Panc1 (cell line): ENCODE measurements at regions not wholly inside any gene's neighbourhood (a gene's known extent, or its start where the extent isn't known, plus 50 kb on each side); places are given as distances from the start of the nearest gene placed in this dataset.

Experiments
- ATAC-seq: fragments of 200-7000 bp; cut with Tn5 transposase; 2 replicates; pipeline ENCODE4 v1.9.1; 2020; ENCODE audit warnings: mild to moderate bottlenecking, moderate library complexity
- BruUV-seq: library from RNA; stranded (reverse); fragments of 400-500 nt; replicated peaks from 2 replicates; lab custom pipeline; 2021; lab: Mats Ljungman, UMichigan
- CTCF ChIA-PET: fragments of 300-600 bp; sonication (Branson Sonifier 250); formaldehyde crosslinking; loops from one replicate; lab custom pipeline; 2022; ENCODE audit warnings: antibody characterized with exemption; lab: Charles Lee
- POLR2A ChIA-PET: fragments of 300-600 bp; sonication (Branson Sonifier 250); formaldehyde crosslinking; loops from one replicate; lab custom pipeline; 2022; ENCODE audit warnings: antibody characterized with exemption; lab: Charles Lee
- DNase-seq: peaks from one replicate; pipeline ENCODE4 v3.0.0-alpha.2; 2010; ENCODE audit warnings: low read depth, low spot score
- H3K27ac ChIP-seq: 2 replicates; pipeline ENCODE4 v1.5.1; 2011; ENCODE audit warnings: mild to moderate bottlenecking, low read length, inconsistent platforms
- H3K27me3 ChIP-seq: fragments of 200-500 bp; sonication (Bioruptor generic); 2 replicates; pipeline ENCODE4 v1.6.0; 2014; ENCODE audit warnings: low read length, inconsistent platforms; ENCODE audit not compliant: control insufficient read depth, insufficient read depth
- H3K36me3 ChIP-seq: fragments of 200-500 bp; sonication (Bioruptor generic); 2 replicates; pipeline ENCODE4 v1.5.1; 2014; ENCODE audit warnings: inconsistent platforms, mild to moderate bottlenecking, low read length, moderate library complexity; ENCODE audit not compliant: control insufficient read depth, insufficient read depth
- H3K4me1 ChIP-seq: 2 replicates; pipeline ENCODE4 v1.5.1; 2011; ENCODE audit warnings: inconsistent platforms, mild to moderate bottlenecking, low read length, moderate library complexity; ENCODE audit not compliant: control insufficient read depth, insufficient read depth
- H3K4me3 ChIP-seq, 2 experiments: 2 replicates each; pipeline ENCODE4 v1.5.1; 2011 to 2012; ENCODE audit warnings: low read depth in 2 of 2, low read length in 2 of 2, mild to moderate bottlenecking in 2 of 2, inconsistent platforms in 1 of 2, moderate library complexity in 1 of 2
- H3K9me3 ChIP-seq: fragments of 200-500 bp; sonication (Bioruptor generic); 2 replicates; pipeline ENCODE4 v1.5.1; 2014; ENCODE audit warnings: low read depth, mild to moderate bottlenecking, inconsistent platforms, low read length, moderate library complexity; ENCODE audit not compliant: control insufficient read depth, insufficient read depth
- POLR2AphosphoS5 ChIP-seq: IDR thresholded peaks from 2 replicates; pipeline ENCODE4 v1.6.1; 2012; ENCODE audit warnings: mild to moderate bottlenecking, low read depth, low read length, moderate library complexity
- SIN3A ChIP-seq: IDR thresholded peaks from 2 replicates; pipeline ENCODE4 v1.6.1; 2012; ENCODE audit warnings: low read depth, mild to moderate bottlenecking, low read length, moderate library complexity, borderline replicate concordance; ENCODE audit not compliant: insufficient read depth
- TCF7L2 ChIP-seq: IDR thresholded peaks from 2 replicates; pipeline ENCODE4 v1.6.1; 2011; ENCODE audit warnings: mild to moderate bottlenecking, low read depth, low read length, inconsistent platforms
- in situ Hi-C: cut with HindIII; loops from 2 replicates; pipeline ENCODE4 v1.10.0; 2016; ENCODE audit warnings: low sequenced_read_pairs, low pct_unique_long_range_greater_than_20kb
- intact Hi-C: fragments of 100-400 bp; cut with micrococcal nuclease; formaldehyde crosslinking; loops from one replicate; pipeline ENCODE4 v1.10.0; 2022; ENCODE audit not compliant: unreplicated experiment
- TF ChIP-seq, protein P1 (sequence below): fragments of 450-650 bp; IDR thresholded peaks from 2 replicates; pipeline ENCODE4 v1.5.1; 2017; ENCODE audit warnings: mild to moderate bottlenecking
- TF ChIP-seq, protein P2 (sequence below), 2 experiments: IDR thresholded peaks; 2 replicates each; pipeline ENCODE4 v1.6.1; 2011 to 2012; ENCODE audit warnings: low read depth in 2 of 2, control low read depth in 1 of 2, low read length in 1 of 2, mild to moderate bottlenecking in 1 of 2, moderate library complexity in 1 of 2; ENCODE audit not compliant: insufficient read depth in 1 of 2

DNA sequence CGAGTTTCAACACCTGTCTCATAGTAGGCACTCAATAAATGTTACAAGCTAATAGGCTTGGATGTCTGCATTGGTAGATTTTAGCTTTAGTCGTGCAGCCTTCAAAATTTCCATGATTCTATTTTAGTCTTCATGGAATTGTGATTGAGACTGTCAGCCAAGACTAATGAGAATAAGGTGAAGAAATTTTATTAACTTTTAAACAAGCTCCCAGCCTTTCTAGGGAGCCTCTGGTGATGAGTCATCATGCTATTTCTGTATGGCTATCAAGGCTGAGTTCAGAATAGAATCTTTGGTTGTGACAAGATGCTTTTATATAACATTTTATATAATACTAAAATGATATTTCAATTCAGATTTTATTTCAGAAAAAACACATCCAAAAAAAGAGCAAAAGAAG lies 685.8 kb downstream of the GABRG1 start:
- Histone ChIP-seq H3K27ac (no peak overlapping the region), H3K4me3 (no peak overlapping the region), H3K27me3 (no peaks in the 10 kb centered on the region), H3K4me1 (no peaks in the 10 kb centered on the region), H3K36me3 (no peaks in the 10 kb centered on the region), H3K9me3 (no peaks in the 10 kb centered on the region)
- intact Hi-C loops = no loop called here
- TF ChIP-seq SIN3A = no peak
- no peak for TF ChIP-seq POLR2AphosphoS5
- TF ChIP-seq, protein P1, sequence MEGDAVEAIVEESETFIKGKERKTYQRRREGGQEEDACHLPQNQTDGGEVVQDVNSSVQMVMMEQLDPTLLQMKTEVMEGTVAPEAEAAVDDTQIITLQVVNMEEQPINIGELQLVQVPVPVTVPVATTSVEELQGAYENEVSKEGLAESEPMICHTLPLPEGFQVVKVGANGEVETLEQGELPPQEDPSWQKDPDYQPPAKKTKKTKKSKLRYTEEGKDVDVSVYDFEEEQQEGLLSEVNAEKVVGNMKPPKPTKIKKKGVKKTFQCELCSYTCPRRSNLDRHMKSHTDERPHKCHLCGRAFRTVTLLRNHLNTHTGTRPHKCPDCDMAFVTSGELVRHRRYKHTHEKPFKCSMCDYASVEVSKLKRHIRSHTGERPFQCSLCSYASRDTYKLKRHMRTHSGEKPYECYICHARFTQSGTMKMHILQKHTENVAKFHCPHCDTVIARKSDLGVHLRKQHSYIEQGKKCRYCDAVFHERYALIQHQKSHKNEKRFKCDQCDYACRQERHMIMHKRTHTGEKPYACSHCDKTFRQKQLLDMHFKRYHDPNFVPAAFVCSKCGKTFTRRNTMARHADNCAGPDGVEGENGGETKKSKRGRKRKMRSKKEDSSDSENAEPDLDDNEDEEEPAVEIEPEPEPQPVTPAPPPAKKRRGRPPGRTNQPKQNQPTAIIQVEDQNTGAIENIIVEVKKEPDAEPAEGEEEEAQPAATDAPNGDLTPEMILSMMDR = no peak
- TF ChIP-seq TCF7L2 = no peak
- TF ChIP-seq, protein P2, sequence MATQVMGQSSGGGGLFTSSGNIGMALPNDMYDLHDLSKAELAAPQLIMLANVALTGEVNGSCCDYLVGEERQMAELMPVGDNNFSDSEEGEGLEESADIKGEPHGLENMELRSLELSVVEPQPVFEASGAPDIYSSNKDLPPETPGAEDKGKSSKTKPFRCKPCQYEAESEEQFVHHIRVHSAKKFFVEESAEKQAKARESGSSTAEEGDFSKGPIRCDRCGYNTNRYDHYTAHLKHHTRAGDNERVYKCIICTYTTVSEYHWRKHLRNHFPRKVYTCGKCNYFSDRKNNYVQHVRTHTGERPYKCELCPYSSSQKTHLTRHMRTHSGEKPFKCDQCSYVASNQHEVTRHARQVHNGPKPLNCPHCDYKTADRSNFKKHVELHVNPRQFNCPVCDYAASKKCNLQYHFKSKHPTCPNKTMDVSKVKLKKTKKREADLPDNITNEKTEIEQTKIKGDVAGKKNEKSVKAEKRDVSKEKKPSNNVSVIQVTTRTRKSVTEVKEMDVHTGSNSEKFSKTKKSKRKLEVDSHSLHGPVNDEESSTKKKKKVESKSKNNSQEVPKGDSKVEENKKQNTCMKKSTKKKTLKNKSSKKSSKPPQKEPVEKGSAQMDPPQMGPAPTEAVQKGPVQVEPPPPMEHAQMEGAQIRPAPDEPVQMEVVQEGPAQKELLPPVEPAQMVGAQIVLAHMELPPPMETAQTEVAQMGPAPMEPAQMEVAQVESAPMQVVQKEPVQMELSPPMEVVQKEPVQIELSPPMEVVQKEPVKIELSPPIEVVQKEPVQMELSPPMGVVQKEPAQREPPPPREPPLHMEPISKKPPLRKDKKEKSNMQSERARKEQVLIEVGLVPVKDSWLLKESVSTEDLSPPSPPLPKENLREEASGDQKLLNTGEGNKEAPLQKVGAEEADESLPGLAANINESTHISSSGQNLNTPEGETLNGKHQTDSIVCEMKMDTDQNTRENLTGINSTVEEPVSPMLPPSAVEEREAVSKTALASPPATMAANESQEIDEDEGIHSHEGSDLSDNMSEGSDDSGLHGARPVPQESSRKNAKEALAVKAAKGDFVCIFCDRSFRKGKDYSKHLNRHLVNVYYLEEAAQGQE (IDR thresholded peaks at IDR 0.05; ENCODE audit: insufficient read depth in 1 of 2, low read depth in 2 of 2, low read length in 1 of 2) = no peak
- POLR2A ChIA-PET = no interaction called here
- no peak for DNase-seq
- no peak for ATAC-seq
- no TSS peak for BruUV-seq
- CTCF ChIA-PET = no interaction called here
- in situ Hi-C loops = no loop called here

GRCh38 chr4:45437381-45437780 lies 686.5 kb downstream of the GABRG1 start:
- H3K4me1 ChIP-seq = no peaks in the 10 kb centered on the region
- no peak overlapping the region for H3K4me3 ChIP-seq
- intact Hi-C loops (no loop called here), in situ Hi-C loops (no loop called here)
- ATAC-seq (no peak), DNase-seq (no peak)
- no peak for TF ChIP-seq SIN3A
- no peak for TF ChIP-seq TCF7L2
- no peak for TF ChIP-seq POLR2AphosphoS5
- TF ChIP-seq, protein P2 (IDR thresholded peaks at IDR 0.05; ENCODE audit: insufficient read depth in 1 of 2, low read depth in 2 of 2, low read length in 1 of 2) = no peak
- TF ChIP-seq, protein P1 = no peak
- POLR2A ChIA-PET = no interaction called here
- H3K36me3 ChIP-seq = no peaks in the 10 kb centered on the region
- CTCF ChIA-PET = no interaction called here
- H3K27me3 ChIP-seq = no peaks in the 10 kb centered on the region
- BruUV-seq = no TSS peak
- H3K27ac ChIP-seq = no peak overlapping the region
- H3K9me3 ChIP-seq = no peaks in the 10 kb centered on the region
